MM.1S (cell line): ENCODE measurements at regions not wholly inside any gene's neighbourhood (a gene's known extent, or its start where the extent isn't known, plus 50 kb on each side); places are given as distances from the start of the nearest gene placed in this dataset.
"Not testable (repeated sequence)": the region's sequence is repeated elsewhere in the genome, so short reads cannot be mapped to it uniquely, and the experiment has no call there.

Source experiments
- DNase-seq: peaks from one replicate; pipeline ENCODE4 v3.0.0-alpha.2; 2015
- H2AFZ ChIP-seq: fragments of 300-600 bp; sonication (generic); 2 replicates; pipeline ENCODE4 v1.6.0; 2016; ENCODE audit warnings: antibody characterized with exemption, low read length
- H3F3A ChIP-seq: fragments of 300-600 bp; sonication (generic); 2 replicates; pipeline ENCODE4 v1.6.1; 2016; ENCODE audit warnings: mild to moderate bottlenecking, antibody characterized with exemption, low read length, moderate library complexity, mixed read lengths; ENCODE audit not compliant: insufficient read depth
- H3K27ac ChIP-seq: fragments of 300-600 bp; sonication (generic); 2 replicates; pipeline ENCODE4 v1.5.1; 2016; ENCODE audit warnings: mild to moderate bottlenecking, low read length
- H3K27me3 ChIP-seq: fragments of 300-600 bp; sonication (generic); replicated peaks from 2 replicates; pipeline ENCODE4 v1.6.0; 2016; ENCODE audit warnings: low read length; ENCODE audit not compliant: insufficient read depth
- H3K36me3 ChIP-seq: fragments of 300-600 bp; sonication (generic); replicated peaks from 2 replicates; pipeline ENCODE4 v1.6.1; 2016; ENCODE audit warnings: mild to moderate bottlenecking, low read length, mixed read lengths; ENCODE audit not compliant: insufficient read depth
- H3K4me1 ChIP-seq: fragments of 300-600 bp; sonication (generic); 2 replicates; pipeline ENCODE4 v1.6.1; 2016; ENCODE audit warnings: low read length, mixed read lengths
- H3K4me2 ChIP-seq: fragments of 300-600 bp; sonication (generic); 2 replicates; pipeline ENCODE4 v1.6.0; 2016; ENCODE audit warnings: low read depth, low read length
- H3K4me3 ChIP-seq: fragments of 300-600 bp; sonication (generic); 2 replicates; pipeline ENCODE4 v1.5.1; 2016; ENCODE audit warnings: low read length, mixed read lengths
- H3K79me2 ChIP-seq: fragments of 300-600 bp; sonication (generic); 2 replicates; pipeline ENCODE4 v1.6.1; 2016; ENCODE audit warnings: mixed run types, low read length, mixed read lengths
- H3K9ac ChIP-seq: fragments of 300-600 bp; sonication (generic); 2 replicates; pipeline ENCODE4 v1.6.1; 2016; ENCODE audit warnings: low read length, mixed read lengths
- H3K9me2 ChIP-seq: fragments of 300-600 bp; sonication (generic); replicated peaks from 2 replicates; pipeline ENCODE4 v1.6.1; 2016; ENCODE audit warnings: mild to moderate bottlenecking, low read length, mixed read lengths; ENCODE audit not compliant: insufficient read depth
- H3K9me3 ChIP-seq: fragments of 300-600 bp; sonication (generic); replicated peaks from 2 replicates; pipeline ENCODE4 v1.6.1; 2016; ENCODE audit warnings: mild to moderate bottlenecking, low read length, mixed read lengths; ENCODE audit not compliant: insufficient read depth
- H4K20me1 ChIP-seq: fragments of 300-600 bp; sonication (generic); 2 replicates; pipeline ENCODE4 v1.6.1; 2016; ENCODE audit warnings: mild to moderate bottlenecking, low read length, moderate library complexity, mixed read lengths; ENCODE audit not compliant: insufficient read depth
- CTCF ChIP-seq: fragments of 300-600 bp; sonication (generic); IDR thresholded peaks from 2 replicates; pipeline ENCODE4 v1.5.1; 2016; ENCODE audit warnings: antibody characterized with exemption, low read length, mixed read lengths
- EZH2 ChIP-seq: fragments of 300-600 bp; sonication (generic); optimal IDR thresholded peaks from 2 replicates; pipeline ENCODE3; 2017; ENCODE audit warnings: low read depth, mild to moderate bottlenecking, antibody characterized with exemption, low read length, mixed read lengths
- EZH2phosphoT487 ChIP-seq: fragments of 300-600 bp; sonication (generic); IDR thresholded peaks from 2 replicates; pipeline ENCODE4 v1.6.1; 2018; ENCODE audit warnings: antibody characterized with exemption, low read length

GRCh38 chr16:25366078-25366477 lies 108.4 kb upstream of the ZKSCAN2 start:
- Histone ChIP-seq H3F3A (no peaks in the 10 kb centered on the region), H3K36me3 (no peaks in the 10 kb centered on the region), H3K79me2 (no peaks in the 10 kb centered on the region), H3K27ac (no peak overlapping the region), H4K20me1 (no peaks in the 10 kb centered on the region), H3K9me2 (no peaks in the 10 kb centered on the region), H3K4me3 (no peak overlapping the region), H3K27me3 (no peaks in the 10 kb centered on the region), H3K4me2 (no peak overlapping the region), H3K9me3 (no peaks in the 10 kb centered on the region), H2AFZ (no peak overlapping the region), H3K4me1 (no peaks in the 10 kb centered on the region), H3K9ac (no peak overlapping the region)
- DNase-seq, result no peak
- TF ChIP-seq EZH2, result no peak
- no peak for TF ChIP-seq EZH2phosphoT487
- TF ChIP-seq CTCF, result no peak

- not testable (repeated sequence) for H2AFZ ChIP-seq, H3K79me2 ChIP-seq, DNase-seq, H3K4me2 ChIP-seq, H3K27me3 ChIP-seq, H3K9ac ChIP-seq, H4K20me1 ChIP-seq, H3K27ac ChIP-seq, H3K4me1 ChIP-seq, H3K4me3 ChIP-seq, H3F3A ChIP-seq, H3K9me2 ChIP-seq, H3K9me3 ChIP-seq, H3K36me3 ChIP-seq
Measured at GRCh38 chr16:25359516-25359915, 101.9 kb upstream of the ZKSCAN2 start.

GRCh38 chr16:25344006-25344405 lies 86.4 kb upstream of the ZKSCAN2 start:
- no peaks in the 10 kb centered on the region for H3K27me3 ChIP-seq
- H3K79me2 ChIP-seq, result no peaks in the 10 kb centered on the region
- no peak for DNase-seq
- H3K9me2 ChIP-seq, result no peaks in the 10 kb centered on the region
- H3K27ac ChIP-seq, result no peak overlapping the region
- no peaks in the 10 kb centered on the region for H3F3A ChIP-seq
- no peaks in the 10 kb centered on the region for H3K9me3 ChIP-seq
- H3K4me2 ChIP-seq, result no peak overlapping the region
- H3K9ac ChIP-seq, result no peak overlapping the region
- no peak for TF ChIP-seq CTCF
- TF ChIP-seq EZH2phosphoT487, result no peak
- no peak for TF ChIP-seq EZH2
- no peak overlapping the region for H2AFZ ChIP-seq
- no peaks in the 10 kb centered on the region for H3K36me3 ChIP-seq
- H3K4me1 ChIP-seq, result no peaks in the 10 kb centered on the region
- no peak overlapping the region for H3K4me3 ChIP-seq
- no peaks in the 10 kb centered on the region for H4K20me1 ChIP-seq

- Histone ChIP-seq H3K27ac (no peak overlapping the region), H3K9ac (no peak overlapping the region), H3K36me3 (no peaks in the 10 kb centered on the region), H2AFZ (no peak overlapping the region), H3K4me2 (no peak overlapping the region), H3K4me3 (no peak overlapping the region), H4K20me1 (no peaks in the 10 kb centered on the region), H3K27me3 (no peaks in the 10 kb centered on the region), H3K4me1 (no peaks in the 10 kb centered on the region), H3K79me2 (no peaks in the 10 kb centered on the region), H3K9me2 (no peaks in the 10 kb centered on the region), H3F3A (no peaks in the 10 kb centered on the region), H3K9me3 (no peaks in the 10 kb centered on the region)
- TF ChIP-seq EZH2phosphoT487, result no peak
- TF ChIP-seq CTCF, result no peak
- no peak for TF ChIP-seq EZH2
- DNase-seq, result no peak
Measured at GRCh38 chr16:25340973-25341372, 83.3 kb upstream of the ZKSCAN2 start.
